WTC11 (cell line): ENCODE measurements at regions not wholly inside any gene's neighbourhood (a gene's known extent, or its start where the extent isn't known, plus 50 kb on each side); places are given as distances from the start of the nearest gene placed in this dataset.

Experiments
- ATAC-seq: fragments of 200-7000 bp; cut with Tn5 transposase; 2 replicates; pipeline ENCODE4 v1.10.0; 2021; ENCODE audit warnings: mild to moderate bottlenecking, moderate library complexity
- CTCF ChIA-PET: fragments of 300-600 bp; sonication (Branson Sonifier 250); formaldehyde crosslinking; loops from one replicate; lab custom pipeline; 2021; ENCODE audit warnings: antibody characterized with exemption; lab: Charles Lee
- POLR2A ChIA-PET: fragments of 350-600 bp; sonication (Branson Sonifier 250); formaldehyde crosslinking; loops from one replicate; lab custom pipeline; 2021; ENCODE audit warnings: antibody characterized with exemption; lab: Charles Lee
- DNase-seq: peaks from one replicate; pipeline ENCODE4 v3.0.0; 2021; ENCODE audit warnings: low spot score
- H3K27ac Mint-ChIP-seq: 2 replicates; pipeline ENCODE4 v1.8.0; 2021; ENCODE audit warnings: mixed read lengths
- H3K27me3 Mint-ChIP-seq: 2 replicates; pipeline ENCODE4 v1.8.0; 2021; ENCODE audit warnings: low read depth, mild to moderate bottlenecking, moderate library complexity, mixed read lengths
- H3K36me3 Mint-ChIP-seq: 2 replicates; pipeline ENCODE4 v1.8.0; 2021; ENCODE audit warnings: mixed read lengths
- H3K4me1 Mint-ChIP-seq: 2 replicates; pipeline ENCODE4 v1.8.0; 2022; ENCODE audit warnings: mixed read lengths
- H3K4me3 Mint-ChIP-seq: 2 replicates; pipeline ENCODE4 v1.8.0; 2021; ENCODE audit warnings: mild to moderate bottlenecking, moderate library complexity, mixed read lengths
- H3K9me3 Mint-ChIP-seq: 2 replicates; pipeline ENCODE4 v1.8.0; 2021; ENCODE audit warnings: mixed read lengths
- ARID4B ChIP-seq: sonication (generic); formaldehyde crosslinking; IDR thresholded peaks from 2 replicates; pipeline ENCODE4 v1.8.0; 2023; ENCODE audit warnings: missing genetic modification reagents, mild to moderate bottlenecking, borderline replicate concordance
- E2F1 ChIP-seq: sonication (generic); formaldehyde crosslinking; IDR thresholded peaks from 2 replicates; pipeline ENCODE4 v1.8.0; 2022; ENCODE audit warnings: mild to moderate bottlenecking, missing genetic modification reagents
- HMGXB4 ChIP-seq: sonication (generic); formaldehyde crosslinking; IDR thresholded peaks from 2 replicates; pipeline ENCODE4 v1.8.1; 2023; ENCODE audit warnings: mild to moderate bottlenecking, moderate library complexity, missing genetic modification reagents
- IRF2 ChIP-seq: sonication (generic); formaldehyde crosslinking; IDR thresholded peaks from 2 replicates; pipeline ENCODE4 v1.8.0; 2022; ENCODE audit warnings: low read depth, missing genetic modification reagents, borderline replicate concordance
- MAX ChIP-seq: sonication (generic); formaldehyde crosslinking; IDR thresholded peaks from 2 replicates; pipeline ENCODE4 v1.8.0; 2022; ENCODE audit warnings: mild to moderate bottlenecking, missing genetic modification reagents
- NFATC4 ChIP-seq: fragments of 250-450 bp; sonication (Bioruptor Pico); IDR thresholded peaks from 2 replicates; pipeline ENCODE4 v1.9.0; 2021; ENCODE audit warnings: mild to moderate bottlenecking
- PREB ChIP-seq: sonication (generic); formaldehyde crosslinking; IDR thresholded peaks from 2 replicates; pipeline ENCODE4 v1.8.1; 2022; ENCODE audit warnings: mild to moderate bottlenecking, missing genetic modification reagents, moderate library complexity, borderline replicate concordance
- RELA ChIP-seq: sonication (generic); formaldehyde crosslinking; IDR thresholded peaks from 2 replicates; pipeline ENCODE4 v1.8.1; 2022; ENCODE audit warnings: missing genetic modification reagents, mild to moderate bottlenecking, borderline replicate concordance
- ZNF512 ChIP-seq: sonication (generic); formaldehyde crosslinking; IDR thresholded peaks from 2 replicates; pipeline ENCODE4 v1.8.1; 2022; ENCODE audit warnings: missing genetic modification reagents, borderline replicate concordance
- ZSCAN18 ChIP-seq: fragments of 250-450 bp; sonication (Bioruptor Pico); IDR thresholded peaks from 2 replicates; pipeline ENCODE4 v2.1.2; 2022; ENCODE audit warnings: mild to moderate bottlenecking, moderate library complexity

- TF ChIP-seq ZNF512 (CRISPR knock-in tag) (no peak), MAX (no peak), IRF2 (no peak), E2F1 (CRISPR knock-in tag) (no peak), HMGXB4 (CRISPR knock-in tag) (no peak), PREB (CRISPR knock-in tag) (no peak), NFATC4 (CRISPR knock-in tag) (no peak), ARID4B (CRISPR knock-in tag) (no peak)
Measured at GRCh38 chr5:89120719-89121118, 237.7 kb upstream of the MEF2C start (continued).

GRCh38 chr5:89117124-89117644 lies 234.2 kb upstream of the MEF2C start:
- Mint-ChIP-seq H3K9me3 (no peaks in the 10 kb centered on the region), H3K27ac (no peak overlapping the region), H3K36me3 (no peaks in the 10 kb centered on the region), H3K4me1 (no peaks in the 10 kb centered on the region), H3K27me3 (no peaks in the 10 kb centered on the region), H3K4me3 (no peak overlapping the region)
- ATAC-seq (no peak), DNase-seq (no peak)
- CTCF ChIA-PET: no interaction called here
- TF ChIP-seq RELA (CRISPR knock-in tag) (no peak), ZSCAN18 (no peak), IRF2 (no peak)
- POLR2A ChIA-PET: no interaction called here
